Parathyroid adenoma (tissue), 2 donors: ENCODE measurements at regions not wholly inside any gene's neighbourhood (a gene's known extent, or its start where the extent isn't known, plus 50 kb on each side); places are given as distances from the start of the nearest gene placed in this dataset.

Source experiments
- H2AFZ ChIP-seq: fragments of 300-600 bp; sonication (generic); one replicate; pipeline ENCODE4 v1.7.0; 2017; ENCODE audit warnings: antibody characterized with exemption, mild to moderate bottlenecking
- H3K27ac ChIP-seq: fragments of 300-600 bp; sonication (generic); one replicate; pipeline ENCODE4 v1.7.0; 2017
- H3K27me3 ChIP-seq: fragments of 300-600 bp; sonication (generic); one replicate; pipeline ENCODE4 v1.7.0; 2017; ENCODE audit warnings: low read length; ENCODE audit not compliant: control insufficient read depth, insufficient read depth
- H3K36me3 ChIP-seq: fragments of 300-600 bp; sonication (generic); one replicate; pipeline ENCODE4 v1.7.0; 2017; ENCODE audit warnings: low read length; ENCODE audit not compliant: control insufficient read depth, insufficient read depth
- H3K4me1 ChIP-seq: fragments of 300-600 bp; sonication (generic); one replicate; pipeline ENCODE4 v1.7.0; 2017; ENCODE audit warnings: control low read depth
- H3K4me2 ChIP-seq: fragments of 300-600 bp; sonication (generic); one replicate; pipeline ENCODE4 v1.7.0; 2017; ENCODE audit warnings: low read length
- H3K4me3 ChIP-seq: fragments of 300-600 bp; sonication (generic); one replicate; pipeline ENCODE4 v1.7.0; 2017; ENCODE audit warnings: low read depth, low read length
- H3K79me2 ChIP-seq: fragments of 300-600 bp; sonication (generic); one replicate; pipeline ENCODE4 v1.7.0; 2017; ENCODE audit warnings: control low read depth
- H3K9ac ChIP-seq: fragments of 300-600 bp; sonication (generic); one replicate; pipeline ENCODE4 v1.7.0; 2017; ENCODE audit warnings: mild to moderate bottlenecking
- H3K9me3 ChIP-seq: fragments of 300-600 bp; sonication (generic); one replicate; pipeline ENCODE4 v1.7.0; 2017; ENCODE audit warnings: low read length; ENCODE audit not compliant: control insufficient read depth
- CTCF ChIP-seq: fragments of 300-600 bp; sonication (generic); IDR thresholded peaks from one replicate; pipeline ENCODE4 v1.7.0; 2017; ENCODE audit warnings: antibody characterized with exemption, mild to moderate bottlenecking
- donor health status: primary hyperparathyroidism.

DNA sequence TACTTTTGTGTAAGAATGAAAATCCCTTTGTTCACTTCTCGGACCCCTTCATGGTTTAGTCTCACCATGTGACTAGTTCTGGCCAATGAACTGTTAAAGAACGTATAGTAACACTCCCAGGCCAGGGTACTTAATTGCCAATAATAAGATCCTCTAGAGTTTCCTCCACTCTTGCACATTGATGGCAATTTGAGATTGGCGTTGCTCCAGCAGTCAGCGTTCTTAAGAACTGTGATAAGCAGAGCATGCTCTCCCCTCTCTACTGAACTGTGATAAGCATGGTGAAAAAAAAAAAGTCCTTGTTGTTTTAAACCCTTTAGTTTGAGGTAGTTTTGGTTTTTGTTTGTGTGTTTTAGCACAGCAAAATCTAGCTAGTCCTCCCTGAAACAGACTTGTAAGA lies 854.5 kb downstream of the SLC6A15 start:
- no peaks in the 10 kb centered on the region for H3K27me3 ChIP-seq
- H3K4me2 ChIP-seq: no peak overlapping the region
- H3K9ac ChIP-seq: no peak overlapping the region
- no peak overlapping the region for H3K27ac ChIP-seq
- TF ChIP-seq CTCF: no peak
- no peak overlapping the region for H3K4me3 ChIP-seq
- no peaks in the 10 kb centered on the region for H3K4me1 ChIP-seq
- no peaks in the 10 kb centered on the region for H3K9me3 ChIP-seq
- H2AFZ ChIP-seq: no peak overlapping the region
- no peaks in the 10 kb centered on the region for H3K36me3 ChIP-seq
- no peaks in the 10 kb centered on the region for H3K79me2 ChIP-seq

GRCh38 chr12:84054811-84055210 lies 857.8 kb downstream of the SLC6A15 start:
- H3K4me2 ChIP-seq: no peak overlapping the region
- H3K4me1 ChIP-seq: no peaks in the 10 kb centered on the region
- no peaks in the 10 kb centered on the region for H3K9me3 ChIP-seq
- H3K9ac ChIP-seq: no peak overlapping the region
- no peaks in the 10 kb centered on the region for H3K79me2 ChIP-seq
- H3K36me3 ChIP-seq: no peaks in the 10 kb centered on the region
- H3K27ac ChIP-seq: no peak overlapping the region
- no peak overlapping the region for H3K4me3 ChIP-seq
- TF ChIP-seq CTCF: no peak
- H3K27me3 ChIP-seq: no peaks in the 10 kb centered on the region
- no peak overlapping the region for H2AFZ ChIP-seq

GRCh38 chr12:84047881-84048280 lies 864.7 kb downstream of the SLC6A15 start:
- no peaks in the 10 kb centered on the region for H3K36me3 ChIP-seq
- H2AFZ ChIP-seq: no peak overlapping the region
- H3K4me3 ChIP-seq: no peak overlapping the region
- no peak for TF ChIP-seq CTCF
- H3K27me3 ChIP-seq: no peaks in the 10 kb centered on the region
- no peak overlapping the region for H3K27ac ChIP-seq
- no peaks in the 10 kb centered on the region for H3K79me2 ChIP-seq
- no peaks in the 10 kb centered on the region for H3K4me1 ChIP-seq
- H3K9ac ChIP-seq: no peak overlapping the region
- no peak overlapping the region for H3K4me2 ChIP-seq
- no peaks in the 10 kb centered on the region for H3K9me3 ChIP-seq

GRCh38 chr12:84046859-84047258 lies 865.7 kb downstream of the SLC6A15 start:
- Histone ChIP-seq H2AFZ (no peak overlapping the region), H3K4me3 (no peak overlapping the region), H3K9ac (no peak overlapping the region), H3K4me1 (no peaks in the 10 kb centered on the region), H3K27ac (no peak overlapping the region), H3K4me2 (no peak overlapping the region), H3K79me2 (no peaks in the 10 kb centered on the region), H3K27me3 (no peaks in the 10 kb centered on the region), H3K36me3 (no peaks in the 10 kb centered on the region), H3K9me3 (peaks cover under 1% of the 10 kb centered on the region)
- no peak for TF ChIP-seq CTCF

DNA sequence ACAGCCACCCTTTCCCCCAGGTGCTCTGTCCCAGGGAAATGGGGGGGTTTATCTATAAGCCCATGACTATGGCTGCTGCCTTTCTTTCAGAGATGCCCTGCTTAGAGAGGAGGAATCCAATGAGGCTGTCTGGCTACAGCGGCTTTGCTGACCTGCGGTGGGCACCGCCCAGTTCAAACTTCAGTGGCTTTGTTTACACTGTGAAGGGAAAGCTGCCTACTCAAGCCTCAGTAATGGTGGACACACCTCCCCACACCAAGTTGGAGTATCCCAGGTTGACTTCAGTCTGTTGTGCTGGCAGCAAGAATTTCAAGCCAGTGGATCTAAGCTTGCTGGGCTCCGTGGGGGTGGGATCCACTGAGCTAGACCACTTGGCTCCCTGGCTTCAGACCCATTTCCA lies 869.2 kb downstream of the SLC6A15 start:
- no peak for TF ChIP-seq CTCF
- H3K4me1 ChIP-seq: no peaks in the 10 kb centered on the region
- no peaks in the 10 kb centered on the region for H3K79me2 ChIP-seq
- H3K9me3 ChIP-seq: peaks cover 4% of the 10 kb centered on the region
- H3K4me2 ChIP-seq: no peak overlapping the region
- H3K27ac ChIP-seq: no peak overlapping the region
- H3K27me3 ChIP-seq: no peaks in the 10 kb centered on the region
- no peak overlapping the region for H3K4me3 ChIP-seq
- H3K36me3 ChIP-seq: no peaks in the 10 kb centered on the region
- H2AFZ ChIP-seq: no peak overlapping the region
- H3K9ac ChIP-seq: no peak overlapping the region
